Uterus (tissue), 2 donors: ENCODE measurements at regions not wholly inside any gene's neighbourhood (a gene's known extent, or its start where the extent isn't known, plus 50 kb on each side); places are given as distances from the start of the nearest gene placed in this dataset.

Source experiments
- POLR2A ChIP-seq, 2 donors: fragments of 450-650 bp; IDR thresholded peaks; one replicate each; pipeline ENCODE4 v1.6.1; 2016; ENCODE audit warnings: antibody characterized with exemption in 2 of 2, mild to moderate bottlenecking in 1 of 2, moderate library complexity in 1 of 2
- TF ChIP-seq, protein P1 (sequence below), 4 experiments: fragments of 200-600 bp in 2 of 4; fragments of 450-650 bp in 2 of 4; sonication (generic) in 2 of 4; IDR thresholded peaks; one replicate each; pipeline ENCODE4 v1.5.1; 2016 to 2019; ENCODE audit warnings: antibody characterized with exemption in 4 of 4, mild to moderate bottlenecking in 2 of 4, moderate library complexity in 1 of 4

DNA sequence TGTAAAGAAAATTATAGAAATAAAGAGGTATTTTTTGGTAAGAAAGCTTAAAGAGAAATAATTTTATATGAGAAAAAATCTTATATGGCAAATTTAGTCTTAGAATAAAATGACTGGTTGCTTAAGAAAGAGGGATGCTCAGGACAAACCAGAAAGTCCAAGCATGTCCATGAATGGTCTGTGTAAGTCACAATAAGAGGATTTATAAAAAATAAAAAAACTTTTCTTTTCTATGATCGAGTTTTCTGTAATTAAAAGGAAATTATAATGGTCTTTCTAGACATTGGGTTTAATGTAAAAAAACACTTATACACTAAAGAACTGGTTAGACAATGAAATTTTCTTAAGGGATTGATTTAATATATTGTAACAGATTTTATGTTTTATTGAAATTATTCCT, 819.6 kb downstream of the TBC1D22A start:
- TF ChIP-seq, protein P1, sequence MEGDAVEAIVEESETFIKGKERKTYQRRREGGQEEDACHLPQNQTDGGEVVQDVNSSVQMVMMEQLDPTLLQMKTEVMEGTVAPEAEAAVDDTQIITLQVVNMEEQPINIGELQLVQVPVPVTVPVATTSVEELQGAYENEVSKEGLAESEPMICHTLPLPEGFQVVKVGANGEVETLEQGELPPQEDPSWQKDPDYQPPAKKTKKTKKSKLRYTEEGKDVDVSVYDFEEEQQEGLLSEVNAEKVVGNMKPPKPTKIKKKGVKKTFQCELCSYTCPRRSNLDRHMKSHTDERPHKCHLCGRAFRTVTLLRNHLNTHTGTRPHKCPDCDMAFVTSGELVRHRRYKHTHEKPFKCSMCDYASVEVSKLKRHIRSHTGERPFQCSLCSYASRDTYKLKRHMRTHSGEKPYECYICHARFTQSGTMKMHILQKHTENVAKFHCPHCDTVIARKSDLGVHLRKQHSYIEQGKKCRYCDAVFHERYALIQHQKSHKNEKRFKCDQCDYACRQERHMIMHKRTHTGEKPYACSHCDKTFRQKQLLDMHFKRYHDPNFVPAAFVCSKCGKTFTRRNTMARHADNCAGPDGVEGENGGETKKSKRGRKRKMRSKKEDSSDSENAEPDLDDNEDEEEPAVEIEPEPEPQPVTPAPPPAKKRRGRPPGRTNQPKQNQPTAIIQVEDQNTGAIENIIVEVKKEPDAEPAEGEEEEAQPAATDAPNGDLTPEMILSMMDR (IDR thresholded peaks at IDR 0.05): no peak
- TF ChIP-seq POLR2A (IDR thresholded peaks at IDR 0.05): no peak
